Ovary (tissue), 7 donors: ENCODE measurements at regions not wholly inside any gene's neighbourhood (a gene's known extent, or its start where the extent isn't known, plus 50 kb on each side); places are given as distances from the start of the nearest gene placed in this dataset.

Experiments used
- DNase-seq, 5 donors: peaks; one replicate each; pipeline ENCODE4 v3.0.0-alpha.2; 2019 to 2020
- H3K27ac ChIP-seq, 2 donors: fragments of 200-600 bp; one replicate each; pipeline versions ENCODE4 v1.5.1 to v1.8.0; 2019 to 2022
- H3K27me3 ChIP-seq: fragments of 200-600 bp; one replicate; pipeline ENCODE4 v1.8.0; 2022
- H3K36me3 ChIP-seq: fragments of 200-600 bp; sonication (generic); one replicate; pipeline ENCODE4 v1.5.1; 2019
- H3K4me1 ChIP-seq: one replicate; pipeline ENCODE4 v1.8.1; 2013; ENCODE audit warnings: mild to moderate bottlenecking, moderate library complexity; ENCODE audit not compliant: insufficient read depth
- H3K4me3 ChIP-seq: fragments of 200-600 bp; sonication (generic); one replicate; pipeline ENCODE4 v1.5.1; 2017
- H3K9me3 ChIP-seq, 2 donors: fragments of 200-600 bp in 1 of 2; sonication (generic) in 1 of 2; one replicate each; pipeline versions ENCODE4 v1.5.1 to v1.8.1; 2013 to 2019; ENCODE audit warnings: mild to moderate bottlenecking in 1 of 2, moderate library complexity in 1 of 2
- CTCF ChIP-seq, 3 donors: fragments of 450-650 bp in 2 of 3; fragments of 200-600 bp in 1 of 3; IDR thresholded peaks; one replicate each; pipeline versions ENCODE4 v1.5.1 to v1.8.0; 2016 to 2022; ENCODE audit warnings: antibody characterized with exemption in 3 of 3, mild to moderate bottlenecking in 1 of 3
- EP300 ChIP-seq: sonication (generic); formaldehyde crosslinking; IDR thresholded peaks from one replicate; pipeline ENCODE4 v1.6.1; 2017; ENCODE audit warnings: antibody characterized with exemption
- POLR2A ChIP-seq: fragments of 450-650 bp; IDR thresholded peaks from one replicate; pipeline ENCODE4 v1.6.1; 2017; ENCODE audit warnings: antibody characterized with exemption, mild to moderate bottlenecking, moderate library complexity
- WGBS, 3 donors: extraction: QIAGEN DNeasy Blood & Tissue Kit in 1 of 3; methylation state at CpG; one replicate each; pipeline versions ENCODE4 v1.1.5 to v1.1.7; 2013 to 2017; 5-methylcytosine and 5-hydroxymethylcytosine counted together
- intact Hi-C, 4 donors: fragments of 100-400 bp; cut with DNase I; formaldehyde crosslinking; loops; one replicate each; pipeline versions ENCODE4 v1.11.0 to v1.15.1; 2022 to 2023
- donor health status: DM: no; HTN: no; CAD: no; lungs with moderate emphysema.
- donor health status: DM: no; HTN: no; CAD: no.
- donor health status: Bipolar disorder and iron deficiency.
- donor health status: DM: no; HTN: no; CAD: no.
- donor health status: DM: yes; HTN: yes; CAD: no.

GRCh38 chr1:199338760-199339159 lies 688.8 kb upstream of the NR5A2 start:
- TF ChIP-seq CTCF (IDR thresholded peaks at IDR 0.05) (no peak), EP300 (no peak), POLR2A (no peak)
- Histone ChIP-seq H3K4me3 (no peak overlapping the region), H3K9me3 (no peaks in the 10 kb centered on the region), H3K27me3 (no peaks in the 10 kb centered on the region), H3K36me3 (no peaks in the 10 kb centered on the region), H3K4me1 (no peaks in the 10 kb centered on the region), H3K27ac (no peak overlapping the region)
- WGBS, 3 donors = 80 to 94% (median 85%) methylated on average over 1 of the region's 1 CpG
- DNase-seq = no peak
- intact Hi-C loops = no loop called here

- Histone ChIP-seq H3K4me3 (no peak overlapping the region), H3K27me3 (no peaks in the 10 kb centered on the region), H3K9me3 (no peaks in the 10 kb centered on the region), H3K27ac (no peak overlapping the region), H3K36me3 (no peaks in the 10 kb centered on the region), H3K4me1 (no peaks in the 10 kb centered on the region)
- WGBS, 3 donors = 17 to 40% (median 24%) methylated on average over 5 of the region's 5 CpGs
- intact Hi-C loops = no loop called here
- TF ChIP-seq POLR2A = no peak
- TF ChIP-seq EP300 = no peak
- TF ChIP-seq CTCF (IDR thresholded peaks at IDR 0.05) = no peak
- no peak for DNase-seq
Observed at GRCh38 chr1:199352351-199352750, 675.2 kb upstream of the NR5A2 start.

GRCh38 chr1:199353906-199354305 lies 673.6 kb upstream of the NR5A2 start:
- no peak for DNase-seq
- no peak overlapping the region for H3K4me3 ChIP-seq
- H3K36me3 ChIP-seq = no peaks in the 10 kb centered on the region
- WGBS, 3 donors = 77 to 81% (median 79%) methylated on average over 2 of the region's 2 CpGs
- H3K27ac ChIP-seq = no peak overlapping the region
- no peak for TF ChIP-seq CTCF (IDR thresholded peaks at IDR 0.05)
- TF ChIP-seq EP300 = no peak
- no peak for TF ChIP-seq POLR2A
- no peaks in the 10 kb centered on the region for H3K4me1 ChIP-seq
- no peaks in the 10 kb centered on the region for H3K9me3 ChIP-seq
- intact Hi-C loops = no loop called here
- H3K27me3 ChIP-seq = no peaks in the 10 kb centered on the region

GRCh38 chr1:199356561-199356960 lies 670.9 kb upstream of the NR5A2 start:
- H3K27ac ChIP-seq = no peak overlapping the region
- 7 to 21% (median 17%) methylated on average over 2 of the region's 2 CpGs for WGBS, 3 donors
- DNase-seq = no peak
- H3K9me3 ChIP-seq = no peaks in the 10 kb centered on the region
- TF ChIP-seq POLR2A = no peak
- no peak for TF ChIP-seq EP300
- no peak for TF ChIP-seq CTCF (IDR thresholded peaks at IDR 0.05)
- H3K4me1 ChIP-seq = no peaks in the 10 kb centered on the region
- no peaks in the 10 kb centered on the region for H3K36me3 ChIP-seq
- H3K27me3 ChIP-seq = no peaks in the 10 kb centered on the region
- H3K4me3 ChIP-seq = no peak overlapping the region
- intact Hi-C loops = no loop called here

GRCh38 chr1:199357599-199357998 lies 669.9 kb upstream of the NR5A2 start:
- WGBS, 3 donors = 68 to 78% (median 74%) methylated on average over 3 of the region's 3 CpGs
- no peak overlapping the region for H3K4me3 ChIP-seq
- no peak for TF ChIP-seq POLR2A
- no peak for TF ChIP-seq CTCF (IDR thresholded peaks at IDR 0.05)
- TF ChIP-seq EP300 = no peak
- no peaks in the 10 kb centered on the region for H3K27me3 ChIP-seq
- H3K4me1 ChIP-seq = no peaks in the 10 kb centered on the region
- DNase-seq = no peak
- no peaks in the 10 kb centered on the region for H3K36me3 ChIP-seq
- H3K27ac ChIP-seq = no peak overlapping the region
- intact Hi-C loops = no loop called here
- no peaks in the 10 kb centered on the region for H3K9me3 ChIP-seq
